HG02870 (cell line): ENCODE measurements at regions not wholly inside any gene's neighbourhood (a gene's known extent, or its start where the extent isn't known, plus 50 kb on each side); places are given as distances from the start of the nearest gene placed in this dataset.

Experiments used
- ATAC-seq: cut with Tn5 transposase; IDR thresholded peaks from one replicate; pipeline ENCODE4 v1.9.1; 2021; ENCODE audit warnings: mild to moderate bottlenecking, moderate library complexity; ENCODE audit not compliant: unreplicated experiment

DNA sequence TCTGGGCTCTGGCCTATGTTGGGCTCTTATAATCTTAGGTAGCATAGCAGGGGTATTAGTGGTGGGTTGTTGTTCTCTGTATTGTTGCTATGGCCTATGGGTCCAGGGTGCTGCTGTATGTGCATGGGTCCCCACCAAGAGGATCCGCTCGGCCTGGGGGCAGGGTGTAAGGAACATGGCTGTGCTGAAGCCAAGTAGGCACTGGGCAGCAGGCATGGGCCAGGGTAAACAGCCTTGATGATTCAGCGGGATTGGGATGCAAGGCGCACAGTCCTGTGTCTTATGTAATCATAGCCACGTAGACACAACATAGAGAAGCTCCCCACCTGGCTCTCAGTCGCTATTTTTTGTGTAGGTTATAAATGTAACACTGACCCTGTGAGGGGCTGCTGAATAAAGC is 306.9 kb downstream of the ZPLD1 start:
- ATAC-seq = no peak

DNA sequence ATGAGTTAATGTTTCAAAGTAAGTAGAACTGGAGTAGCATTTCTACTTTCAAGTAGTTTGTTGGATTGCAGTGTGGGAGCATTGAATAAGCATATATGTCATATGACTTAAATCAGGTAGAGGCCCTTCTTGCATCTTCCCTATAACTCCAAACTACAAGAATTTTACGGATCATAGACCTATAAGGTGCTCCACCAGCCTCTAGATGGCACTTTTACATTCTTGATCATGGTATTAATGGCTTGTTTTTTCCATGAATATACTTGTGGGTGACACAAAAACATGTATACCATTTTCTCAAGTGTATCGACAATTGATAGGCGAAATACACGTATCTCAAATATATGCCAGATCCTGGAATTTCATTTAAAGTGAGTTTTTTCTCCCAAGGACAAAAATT is 311.1 kb downstream of the ZPLD1 start:
- ATAC-seq = no peak

- no peak for ATAC-seq
These were observed 312.8 kb downstream of the ZPLD1 start for GRCh38 chr3:102747611-102748010.

GRCh38 chr3:102748646-102749045 is 313.8 kb downstream of the ZPLD1 start:
- ATAC-seq = no peak

DNA sequence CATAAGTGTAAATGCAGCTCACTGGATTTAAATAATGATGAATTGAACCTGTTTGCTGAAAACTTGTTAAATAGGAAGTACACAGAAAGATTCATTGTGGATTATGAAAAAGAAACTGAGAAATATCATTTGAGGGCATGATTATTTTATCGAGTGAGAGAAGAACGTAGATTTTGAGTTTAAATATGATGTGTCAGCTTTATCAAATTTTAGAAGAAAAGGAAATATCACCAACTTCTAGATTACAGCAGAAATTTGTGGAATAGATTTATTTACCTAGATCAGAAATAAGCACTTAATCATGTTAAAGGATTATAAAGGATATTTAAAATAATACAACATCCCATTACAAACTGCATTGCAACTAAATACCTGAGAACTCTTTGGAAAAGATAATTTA is 315.5 kb downstream of the ZPLD1 start:
- no peak for ATAC-seq

DNA sequence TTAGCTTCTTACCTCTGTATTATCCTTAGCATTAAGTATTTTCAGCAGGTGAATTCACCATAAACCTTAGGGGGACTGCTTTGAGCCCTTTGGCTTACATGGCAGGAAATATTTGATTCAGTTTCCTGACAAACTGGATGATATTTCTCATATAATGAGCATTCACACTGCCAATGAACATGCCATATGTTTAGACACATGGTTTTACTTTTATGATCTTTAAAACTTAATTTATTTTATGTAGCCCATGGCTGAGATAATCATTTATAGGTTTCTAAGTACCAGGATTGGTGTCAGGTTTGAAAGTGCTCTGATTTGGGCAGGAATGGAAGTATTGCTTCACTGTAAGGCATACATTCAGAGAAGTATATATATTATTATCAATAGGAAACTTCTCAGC is 319.1 kb downstream of the ZPLD1 start:
- ATAC-seq = no peak

DNA sequence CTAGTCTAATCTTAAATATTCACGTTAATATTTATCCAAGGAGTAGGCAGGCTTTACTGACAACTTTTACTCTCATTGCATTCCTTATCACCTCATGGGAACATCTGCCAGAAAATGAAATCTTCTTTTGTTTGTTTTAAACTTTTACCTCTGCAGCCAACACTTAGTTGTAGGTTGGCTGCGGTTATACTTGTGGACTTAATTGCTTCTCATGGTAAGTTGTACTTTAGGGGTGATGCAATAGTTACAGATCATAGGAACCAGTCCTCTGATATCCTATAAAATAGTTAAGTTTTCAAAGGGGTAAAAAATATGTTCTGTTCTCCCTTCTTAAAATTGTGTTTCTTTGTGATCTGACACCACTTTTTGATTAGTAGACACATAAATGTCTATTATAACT is 321.9 kb downstream of the ZPLD1 start:
- no peak for ATAC-seq

DNA sequence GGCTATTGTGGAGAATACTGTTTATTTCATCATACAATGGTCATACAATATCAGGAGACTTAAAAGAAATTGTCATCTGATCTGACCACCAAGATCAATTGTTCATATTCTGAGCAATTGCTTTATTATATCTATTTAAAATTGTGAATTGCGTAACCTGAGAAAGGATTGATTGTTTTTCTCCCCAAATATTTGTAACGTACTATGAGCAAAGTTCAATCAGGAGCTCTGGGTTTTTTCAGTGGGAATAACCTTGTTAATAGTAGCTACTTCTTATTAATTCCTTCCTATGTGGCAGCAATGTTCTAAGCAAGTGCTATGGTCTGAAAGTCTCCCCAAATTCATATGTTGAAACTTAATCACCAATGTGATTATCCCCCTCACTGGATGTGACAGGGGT is 323.1 kb downstream of the ZPLD1 start:
- ATAC-seq = no peak

- ATAC-seq = no peak
These were observed 327.0 kb downstream of the ZPLD1 start for GRCh38 chr3:102761766-102762165.

DNA sequence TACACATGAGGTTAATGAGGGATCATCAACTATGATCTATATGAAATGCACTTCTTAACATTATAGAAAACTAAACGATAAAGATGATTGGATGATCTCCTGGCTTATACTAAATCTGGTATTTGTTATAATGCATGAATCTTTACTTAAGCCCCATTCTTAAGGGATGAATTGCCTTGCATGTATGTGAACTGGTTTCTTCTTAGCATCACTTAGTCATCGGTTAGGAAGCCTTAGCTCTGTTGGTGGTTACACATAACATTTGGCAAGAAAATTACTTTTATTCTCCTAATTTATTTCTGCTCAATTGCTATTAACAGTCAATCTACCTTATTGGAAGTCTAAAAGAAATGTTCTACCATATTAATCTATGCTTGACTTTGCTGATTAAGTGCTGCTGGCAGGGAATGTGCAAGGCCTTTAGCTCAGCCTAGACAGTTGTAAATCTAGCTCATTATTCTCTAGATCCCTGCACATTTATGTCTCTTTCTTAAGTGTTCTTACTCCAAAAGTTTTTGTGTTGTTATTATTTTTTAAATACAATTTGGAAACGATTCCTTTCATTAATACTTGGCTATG is 356.0 kb downstream of the ZPLD1 start:
- no peak for ATAC-seq

GRCh38 chr3:102791641-102792589 is 357.1 kb downstream of the ZPLD1 start:
- ATAC-seq = no peak

GRCh38 chr3:102796804-102797203 is 362.0 kb downstream of the ZPLD1 start:
- ATAC-seq = no peak

- no peak for ATAC-seq
These were observed 368.1 kb downstream of the ZPLD1 start for GRCh38 chr3:102802819-102803420.

DNA sequence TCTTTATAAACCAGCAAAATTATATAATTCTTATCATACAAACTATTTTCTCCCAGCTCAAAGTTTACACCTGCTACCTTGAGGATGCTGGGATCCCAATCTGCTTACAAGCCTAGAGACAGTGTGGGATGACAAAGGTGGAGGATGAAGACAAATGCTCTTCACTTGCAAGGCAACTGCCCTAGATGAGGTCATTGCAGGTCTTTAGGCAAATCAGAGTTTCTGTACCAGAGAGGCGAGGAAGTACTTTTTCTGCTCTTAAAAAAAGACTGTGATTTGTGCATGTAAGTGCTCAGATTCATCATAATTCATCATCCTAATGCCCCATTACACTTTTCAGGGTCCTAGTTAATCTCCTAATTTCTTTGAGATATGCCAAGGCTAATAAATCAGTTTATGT is 376.1 kb downstream of the ZPLD1 start:
- ATAC-seq = no peak

DNA sequence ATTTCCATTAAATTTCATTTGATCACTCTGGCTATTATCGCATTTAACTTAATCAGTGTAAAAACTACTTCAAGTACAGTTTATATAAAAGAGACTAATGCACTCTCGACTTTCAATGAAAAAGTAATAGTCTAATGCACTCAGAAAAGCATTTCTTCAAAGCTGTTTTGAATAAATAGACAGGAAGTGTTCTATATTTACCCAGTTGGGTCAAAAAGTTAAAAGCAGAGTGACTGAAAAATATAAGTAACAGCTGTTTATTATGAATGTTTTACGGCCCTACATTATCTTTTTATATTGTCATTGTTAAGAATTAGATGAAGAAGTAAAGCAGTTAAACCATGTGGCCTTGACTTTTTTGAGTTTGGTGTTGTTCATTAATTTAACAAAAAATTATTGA is 391.8 kb downstream of the ZPLD1 start:
- no peak for ATAC-seq

- no peak for ATAC-seq
These were observed 392.6 kb downstream of the ZPLD1 start for GRCh38 chr3:102827386-102827785.

DNA sequence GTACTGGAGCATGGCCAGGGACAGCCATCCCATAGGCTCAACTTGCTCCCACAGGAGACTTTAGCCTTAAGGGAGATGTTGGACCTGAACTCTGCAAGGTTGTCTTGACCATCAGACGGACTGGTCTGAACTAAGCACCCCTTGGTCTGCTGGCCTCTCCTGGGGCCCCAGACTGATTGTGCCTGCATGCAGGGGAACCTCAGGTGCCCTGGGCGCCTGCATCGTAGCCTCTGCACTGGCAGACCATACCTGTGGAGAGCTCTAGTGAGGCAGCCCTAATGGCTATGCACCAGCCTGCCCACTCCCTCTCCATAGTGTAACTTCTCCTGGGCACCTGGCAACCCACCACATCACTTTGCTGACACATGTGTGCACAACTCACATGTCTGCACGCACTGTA is 395.6 kb downstream of the ZPLD1 start:
- ATAC-seq = no peak

- ATAC-seq = no peak
These were observed 407.1 kb downstream of the ZPLD1 start for GRCh38 chr3:102841866-102842265.

- ATAC-seq = no peak
These were observed 432.0 kb downstream of the ZPLD1 start for GRCh38 chr3:102866845-102867244.

DNA sequence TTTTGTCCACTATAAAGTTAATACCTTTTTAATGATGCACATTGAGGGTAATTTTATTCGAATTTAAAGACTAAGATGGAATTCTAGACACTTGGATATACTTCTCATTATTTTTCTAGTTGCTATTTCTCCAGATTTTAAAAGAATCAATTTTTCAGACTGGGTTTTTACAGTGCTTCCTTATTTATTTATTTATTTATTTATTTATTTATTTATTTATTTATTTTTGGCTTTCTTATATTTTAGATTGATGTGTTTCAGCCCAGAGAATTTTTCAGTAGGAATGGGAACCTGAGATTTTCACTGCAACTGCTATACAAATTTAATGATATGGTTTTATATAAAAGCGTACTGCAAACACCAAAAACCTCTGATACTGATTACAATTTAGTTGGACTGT is 448.7 kb downstream of the ZPLD1 start:
- ATAC-seq = no peak

GRCh38 chr3:102885289-102885688 is 450.5 kb downstream of the ZPLD1 start:
- ATAC-seq = no peak

- ATAC-seq = no peak
These were observed 452.6 kb downstream of the ZPLD1 start for GRCh38 chr3:102887431-102887830.
